Thyroid gland (tissue), 4 donors: ENCODE measurements at regions not wholly inside any gene's neighbourhood (a gene's known extent, or its start where the extent isn't known, plus 50 kb on each side); places are given as distances from the start of the nearest gene placed in this dataset.

Experiments used
- DNase-seq, 2 donors: peaks; one replicate each; pipeline ENCODE4 v3.0.0-alpha.2; 2019
- H3K27ac ChIP-seq, 3 donors: fragments of 200-600 bp; sonication (generic); 1 replicate in 2 of 3; 2 replicates in 1 of 3; pipeline ENCODE4 v1.5.1; 2016 to 2019; ENCODE audit warnings: mild to moderate bottlenecking in 1 of 3, moderate library complexity in 1 of 3
- H3K27me3 ChIP-seq: fragments of 200-600 bp; sonication (generic); one replicate; pipeline ENCODE4 v1.5.1; 2019
- H3K36me3 ChIP-seq, 2 donors: fragments of 200-600 bp; sonication (generic); one replicate each; pipeline ENCODE4 v1.5.1; 2016 to 2019
- H3K4me1 ChIP-seq, 2 donors: fragments of 200-600 bp; sonication (generic); one replicate each; pipeline ENCODE4 v1.5.1; 2017 to 2019
- H3K4me3 ChIP-seq, 3 donors: fragments of 200-600 bp; sonication (generic); replicated peaks in 1 of 3; 1 replicate in 2 of 3; 2 replicates in 1 of 3; pipeline ENCODE4 v1.5.1; 2016; ENCODE audit warnings: mild to moderate bottlenecking in 1 of 3
- H3K9me3 ChIP-seq: fragments of 200-600 bp; sonication (generic); one replicate; pipeline ENCODE4 v1.5.1; 2017
- POLR2A ChIP-seq, 2 donors: fragments of 450-650 bp; IDR thresholded peaks; one replicate each; pipeline ENCODE4 v1.6.1; 2017; ENCODE audit warnings: antibody characterized with exemption in 2 of 2, mild to moderate bottlenecking in 2 of 2, moderate library complexity in 1 of 2
- WGBS, 2 donors: methylation state at CpG; one replicate each; pipeline ENCODE4 v1.1.5; 2017; 5-methylcytosine and 5-hydroxymethylcytosine counted together
- intact Hi-C: fragments of 100-400 bp; cut with DNase I; formaldehyde crosslinking; loops from one replicate; pipeline ENCODE4 v1.15.1; 2023
- TF ChIP-seq, protein P1 (sequence below), 6 experiments: fragments of 200-600 bp in 3 of 6; fragments of 450-650 bp in 3 of 6; sonication (generic) in 3 of 6; IDR thresholded peaks; one replicate each; pipeline ENCODE4 v1.5.1; 2016 to 2019; ENCODE audit warnings: antibody characterized with exemption in 6 of 6, mild to moderate bottlenecking in 2 of 6, inconsistent platforms in 1 of 6, moderate library complexity in 1 of 6

DNA sequence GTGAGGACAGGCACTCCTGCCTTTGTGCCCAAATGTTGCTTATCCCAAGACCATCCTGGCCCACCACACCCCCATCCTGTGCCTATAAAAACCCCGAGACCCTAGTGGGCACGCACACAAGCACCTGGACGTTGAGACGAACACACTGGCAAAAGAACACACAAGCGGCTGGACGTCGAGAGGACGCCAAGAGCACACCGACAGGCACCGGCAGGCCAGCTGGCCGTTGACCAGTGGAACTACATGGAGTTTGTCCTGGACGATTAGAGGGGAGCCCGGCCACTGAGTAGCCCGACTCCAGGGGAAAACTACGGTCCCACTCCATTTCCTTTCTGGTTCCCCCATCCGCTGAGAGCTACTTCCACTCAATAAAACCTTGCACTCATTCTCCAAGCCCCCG is 301.7 kb downstream of the PCDH10 start:
- no peak for TF ChIP-seq POLR2A (IDR thresholded peaks at IDR 0.05)
- TF ChIP-seq, protein P1, sequence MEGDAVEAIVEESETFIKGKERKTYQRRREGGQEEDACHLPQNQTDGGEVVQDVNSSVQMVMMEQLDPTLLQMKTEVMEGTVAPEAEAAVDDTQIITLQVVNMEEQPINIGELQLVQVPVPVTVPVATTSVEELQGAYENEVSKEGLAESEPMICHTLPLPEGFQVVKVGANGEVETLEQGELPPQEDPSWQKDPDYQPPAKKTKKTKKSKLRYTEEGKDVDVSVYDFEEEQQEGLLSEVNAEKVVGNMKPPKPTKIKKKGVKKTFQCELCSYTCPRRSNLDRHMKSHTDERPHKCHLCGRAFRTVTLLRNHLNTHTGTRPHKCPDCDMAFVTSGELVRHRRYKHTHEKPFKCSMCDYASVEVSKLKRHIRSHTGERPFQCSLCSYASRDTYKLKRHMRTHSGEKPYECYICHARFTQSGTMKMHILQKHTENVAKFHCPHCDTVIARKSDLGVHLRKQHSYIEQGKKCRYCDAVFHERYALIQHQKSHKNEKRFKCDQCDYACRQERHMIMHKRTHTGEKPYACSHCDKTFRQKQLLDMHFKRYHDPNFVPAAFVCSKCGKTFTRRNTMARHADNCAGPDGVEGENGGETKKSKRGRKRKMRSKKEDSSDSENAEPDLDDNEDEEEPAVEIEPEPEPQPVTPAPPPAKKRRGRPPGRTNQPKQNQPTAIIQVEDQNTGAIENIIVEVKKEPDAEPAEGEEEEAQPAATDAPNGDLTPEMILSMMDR (IDR thresholded peaks at IDR 0.05) = no peak
- WGBS, 2 donors = 94 to 95% methylated on average over 17 of the region's 17 CpGs

DNA sequence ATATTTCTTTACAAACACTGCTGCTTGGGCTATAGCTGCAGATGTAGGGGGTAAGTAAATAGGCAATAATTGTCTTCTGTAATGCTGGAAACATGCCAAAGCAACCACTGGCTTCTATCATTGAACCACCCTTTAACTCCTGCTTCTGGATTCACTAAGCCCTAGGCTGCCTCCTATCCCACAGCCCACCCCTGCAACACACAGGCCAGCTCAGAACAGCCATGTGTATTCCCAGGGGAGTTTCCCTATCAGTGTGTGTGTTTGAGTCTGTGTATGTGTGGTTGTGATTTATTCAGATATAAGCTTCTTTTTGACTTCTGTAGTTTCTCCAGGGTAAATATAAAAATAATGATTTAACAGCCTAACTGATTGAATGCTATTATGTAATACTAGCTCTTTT is 291.3 kb downstream of the PCDH10 start:
- Histone ChIP-seq H3K4me1 (no peaks in the 10 kb centered on the region), H3K9me3 (no peaks in the 10 kb centered on the region), H3K4me3 (no peak overlapping the region), H3K27me3 (no peaks in the 10 kb centered on the region), H3K36me3 (no peaks in the 10 kb centered on the region), H3K27ac (no peak overlapping the region)
- intact Hi-C loops = no loop called here
- TF ChIP-seq, protein P1 (IDR thresholded peaks at IDR 0.05) = no peak
- no peak for TF ChIP-seq POLR2A (IDR thresholded peaks at IDR 0.05)
- DNase-seq = no peak

More for the DNA sequence above, 301.7 kb downstream of the PCDH10 start:
- no peaks in the 10 kb centered on the region for H3K36me3 ChIP-seq
- intact Hi-C loops = no loop called here
- H3K4me1 ChIP-seq = no peaks in the 10 kb centered on the region
- H3K27me3 ChIP-seq = no peaks in the 10 kb centered on the region
- H3K27ac ChIP-seq = no peak overlapping the region
- no peak for DNase-seq
- H3K9me3 ChIP-seq = no peaks in the 10 kb centered on the region
- H3K4me3 ChIP-seq = no peak overlapping the region

DNA sequence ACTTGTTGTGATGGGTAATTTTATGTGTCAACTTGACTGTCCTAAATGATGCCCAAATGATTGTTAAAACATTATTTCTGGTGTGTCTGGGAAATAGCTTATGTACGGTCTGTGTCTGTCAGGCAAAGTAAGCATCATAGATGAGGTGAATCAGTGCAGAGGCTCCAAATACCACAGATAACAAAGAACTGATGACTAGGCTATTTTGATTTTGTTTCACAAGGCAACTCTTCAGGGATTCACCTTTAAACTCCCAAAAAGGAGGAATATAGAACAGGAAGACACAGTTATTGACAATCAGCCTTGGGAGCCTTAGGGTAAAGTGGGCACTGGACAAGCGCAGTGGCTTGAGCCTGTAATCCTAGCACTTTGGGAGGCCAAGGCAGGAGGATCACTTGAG is 290.7 kb downstream of the PCDH10 start:
- Histone ChIP-seq H3K36me3 (no peaks in the 10 kb centered on the region), H3K4me3 (no peak overlapping the region), H3K27me3 (no peaks in the 10 kb centered on the region), H3K27ac (no peak overlapping the region), H3K9me3 (no peaks in the 10 kb centered on the region), H3K4me1 (no peaks in the 10 kb centered on the region)
- intact Hi-C loops = no loop called here
- TF ChIP-seq, protein P1 (IDR thresholded peaks at IDR 0.05) = no peak
- TF ChIP-seq POLR2A (IDR thresholded peaks at IDR 0.05) = no peak
- 96 to 100% methylated on average over 2 of the region's 2 CpGs for WGBS, 2 donors
- DNase-seq = no peak

DNA sequence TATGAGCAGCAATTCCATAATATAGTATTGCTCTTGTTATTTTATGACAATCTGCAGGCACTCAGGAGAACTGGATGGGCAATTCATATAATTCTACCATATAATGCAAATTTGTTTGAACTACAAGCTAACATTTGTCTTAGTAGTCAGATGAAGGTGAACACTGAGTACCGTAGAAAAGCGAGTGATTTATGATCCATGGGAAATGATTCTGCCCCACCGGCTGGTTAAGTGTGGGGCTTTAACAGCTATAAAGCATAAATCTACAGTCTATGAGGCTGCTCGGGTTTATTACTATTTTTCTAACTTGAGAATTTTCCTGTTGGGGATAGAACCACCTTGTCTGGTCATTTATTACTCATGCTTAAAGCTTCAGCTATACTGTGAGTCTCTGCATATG is 275.5 kb downstream of the PCDH10 start:
- Histone ChIP-seq H3K27ac (no peak overlapping the region), H3K9me3 (no peaks in the 10 kb centered on the region), H3K36me3 (no peaks in the 10 kb centered on the region), H3K4me3 (no peak overlapping the region), H3K4me1 (no peaks in the 10 kb centered on the region), H3K27me3 (no peaks in the 10 kb centered on the region)
- no peak for DNase-seq
- TF ChIP-seq, protein P1 (IDR thresholded peaks at IDR 0.05) = no peak
- no peak for TF ChIP-seq POLR2A (IDR thresholded peaks at IDR 0.05)
- intact Hi-C loops = no loop called here
- WGBS, 2 donors = 72 to 84% methylated on average over 4 of the region's 4 CpGs

DNA sequence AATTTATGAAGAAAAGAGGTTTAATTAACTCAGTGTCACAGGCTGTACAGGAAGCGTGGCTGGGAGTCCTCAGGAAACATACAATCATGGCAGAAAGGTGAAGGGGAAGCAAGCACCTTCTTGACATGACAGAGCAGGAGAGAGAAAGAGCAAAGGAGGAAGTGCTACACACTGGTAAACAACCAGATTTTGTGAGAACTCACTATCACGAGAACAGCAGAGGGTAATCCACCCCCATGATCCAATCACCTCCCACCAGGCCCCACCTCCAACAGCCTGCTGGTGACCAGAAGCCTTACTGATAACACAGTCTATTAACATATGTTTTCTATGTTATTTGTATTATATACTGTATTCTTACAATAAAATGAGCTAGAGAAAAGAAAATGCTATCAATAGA is 254.8 kb downstream of the PCDH10 start:
- Histone ChIP-seq H3K27ac (no peak overlapping the region), H3K36me3 (no peaks in the 10 kb centered on the region), H3K4me3 (no peak overlapping the region), H3K9me3 (no peaks in the 10 kb centered on the region), H3K4me1 (no peaks in the 10 kb centered on the region), H3K27me3 (no peaks in the 10 kb centered on the region)
- no peak for DNase-seq
- intact Hi-C loops = no loop called here
- TF ChIP-seq, protein P1 (IDR thresholded peaks at IDR 0.05) = no peak
- TF ChIP-seq POLR2A (IDR thresholded peaks at IDR 0.05) = no peak
- WGBS, 2 donors = 54 to 79% methylated on average over 2 of the region's 2 CpGs
